ENCODE measurements at regions not wholly inside any gene's neighbourhood (a gene's known extent, or its start where the extent isn't known, plus 50 kb on each side); places are given as distances from the start of the nearest gene placed in this dataset.
A peak's percentile ranks its signal among the peaks of the same experiment; 100 is the strongest.

DNA sequence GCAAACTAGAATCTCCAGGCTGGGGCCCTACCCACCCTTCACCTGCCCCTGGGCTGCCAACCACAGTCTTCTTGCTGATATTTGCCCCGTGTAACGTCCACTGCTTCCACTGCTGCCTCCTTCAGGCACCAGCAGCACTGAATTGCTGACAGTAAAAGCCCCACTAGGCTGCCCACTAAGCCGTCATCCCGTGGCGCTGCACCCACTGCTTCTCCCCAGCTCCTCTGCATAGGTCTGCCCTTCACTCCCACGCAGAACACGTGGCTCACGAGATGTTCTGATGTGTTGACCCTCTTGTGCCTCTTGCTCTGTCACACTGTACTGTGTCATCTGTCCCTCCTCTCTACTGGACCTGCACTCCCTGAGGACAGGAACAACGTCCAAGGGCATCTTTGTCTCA is 86.3 kb upstream of the HIVEP1 start:
- no peak for DNase-seq (ENCODE audit: low read depth)

DNA sequence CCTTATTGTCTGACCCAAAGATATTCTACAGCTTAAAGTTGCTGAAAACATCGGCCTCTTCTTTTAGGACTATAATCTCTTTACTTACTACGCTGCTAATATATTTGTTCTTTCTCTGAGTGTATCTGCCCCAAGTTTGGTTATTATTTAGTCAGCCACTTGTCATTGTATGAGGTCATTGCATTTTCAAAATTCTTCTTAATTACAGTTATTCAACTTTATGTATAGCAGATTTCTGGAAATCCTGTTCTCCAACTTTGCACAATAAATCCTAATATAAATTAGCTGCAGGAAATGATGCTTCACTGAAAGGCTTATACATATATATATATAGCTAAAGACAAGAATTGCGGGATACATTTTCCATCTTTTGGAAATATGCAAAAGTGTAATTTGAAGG is 88.5 kb upstream of the HIVEP1 start:
- no peak for DNase-seq (ENCODE audit: low read depth)

DNA sequence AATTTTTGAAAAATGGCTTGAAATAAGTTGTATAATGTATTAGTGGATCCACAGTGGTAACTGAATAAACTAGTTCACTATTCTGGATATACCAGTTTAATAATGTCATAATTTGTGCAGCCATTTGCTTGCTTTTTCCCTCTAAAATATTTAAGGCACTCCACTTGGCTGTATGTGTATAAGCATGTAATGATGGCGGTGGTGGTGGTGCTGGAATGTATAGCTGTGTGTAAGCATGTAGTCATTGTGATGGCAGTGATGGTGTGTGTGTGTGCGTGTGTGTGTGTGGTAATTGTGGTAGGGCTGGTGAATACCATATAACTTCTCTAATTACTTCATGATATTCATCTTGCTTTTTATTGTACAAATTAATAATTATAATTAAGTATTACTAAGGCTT is 89.2 kb upstream of the HIVEP1 start:
- DNase-seq (ENCODE audit: low read depth), result no peak

DNA sequence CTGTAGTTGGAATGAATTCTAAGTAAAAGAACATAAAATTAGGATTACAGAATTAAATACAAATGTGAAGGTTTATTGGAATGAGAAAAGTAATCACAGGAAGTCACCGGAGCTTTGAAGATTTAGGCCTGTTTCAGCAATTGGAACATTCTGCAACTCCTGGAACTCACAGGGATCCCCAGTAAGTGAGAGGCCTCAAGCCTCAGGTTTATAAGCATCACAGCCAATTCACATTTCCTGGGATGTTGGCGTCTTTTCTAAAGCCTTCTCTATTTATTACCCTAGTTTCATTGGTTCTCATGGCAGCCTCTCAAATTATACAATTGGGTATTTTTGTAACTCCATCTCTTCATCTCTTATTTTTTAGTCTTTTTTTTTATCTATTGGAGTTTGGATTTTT is 90.4 kb upstream of the HIVEP1 start:
- DNase-seq (ENCODE audit: low read depth), result no peak

DNA sequence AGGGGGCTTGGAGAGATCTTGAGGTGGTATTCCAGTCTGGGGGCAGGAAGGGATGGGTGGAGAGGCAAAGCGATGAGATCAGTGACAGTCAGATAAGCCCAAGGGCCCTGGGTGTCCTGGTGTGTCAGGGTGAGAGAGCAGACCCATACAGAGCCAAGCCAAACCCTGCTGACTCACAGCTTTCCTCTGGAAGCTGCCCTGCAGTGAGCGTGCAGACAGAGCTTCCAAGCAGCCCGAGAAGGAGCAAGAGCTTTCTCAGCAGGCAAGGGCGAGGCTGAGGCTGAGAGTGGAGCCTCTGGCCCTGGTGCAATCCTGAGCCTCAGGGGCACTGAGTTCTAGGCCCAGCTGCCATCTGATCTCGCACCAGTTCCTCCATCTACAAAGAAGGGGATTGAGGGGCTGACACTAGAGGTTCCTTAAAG is 91.1 kb upstream of the HIVEP1 start:
- DNase-seq (ENCODE audit: low read depth), result peak; percentile 89

DNA sequence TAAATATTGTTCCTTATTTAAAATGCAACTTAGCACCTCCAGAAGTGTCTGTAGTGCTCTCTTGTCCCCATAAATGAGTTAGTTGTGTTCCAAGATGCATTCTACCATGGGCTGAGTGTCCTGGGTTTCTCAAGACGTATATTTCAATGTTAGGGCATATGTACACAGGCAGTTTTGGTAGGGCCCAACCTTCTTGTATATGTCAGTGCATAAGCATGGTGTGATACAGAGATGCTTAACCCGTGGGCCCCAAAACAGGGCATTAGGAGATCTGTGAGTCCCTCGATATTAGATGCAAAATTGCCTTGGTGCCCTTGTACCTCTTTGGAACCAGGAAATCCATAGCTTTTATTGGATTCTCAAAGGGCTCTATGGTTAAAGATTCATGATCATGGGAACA is 91.5 kb upstream of the HIVEP1 start:
- DNase-seq (ENCODE audit: low read depth), result no peak

DNA sequence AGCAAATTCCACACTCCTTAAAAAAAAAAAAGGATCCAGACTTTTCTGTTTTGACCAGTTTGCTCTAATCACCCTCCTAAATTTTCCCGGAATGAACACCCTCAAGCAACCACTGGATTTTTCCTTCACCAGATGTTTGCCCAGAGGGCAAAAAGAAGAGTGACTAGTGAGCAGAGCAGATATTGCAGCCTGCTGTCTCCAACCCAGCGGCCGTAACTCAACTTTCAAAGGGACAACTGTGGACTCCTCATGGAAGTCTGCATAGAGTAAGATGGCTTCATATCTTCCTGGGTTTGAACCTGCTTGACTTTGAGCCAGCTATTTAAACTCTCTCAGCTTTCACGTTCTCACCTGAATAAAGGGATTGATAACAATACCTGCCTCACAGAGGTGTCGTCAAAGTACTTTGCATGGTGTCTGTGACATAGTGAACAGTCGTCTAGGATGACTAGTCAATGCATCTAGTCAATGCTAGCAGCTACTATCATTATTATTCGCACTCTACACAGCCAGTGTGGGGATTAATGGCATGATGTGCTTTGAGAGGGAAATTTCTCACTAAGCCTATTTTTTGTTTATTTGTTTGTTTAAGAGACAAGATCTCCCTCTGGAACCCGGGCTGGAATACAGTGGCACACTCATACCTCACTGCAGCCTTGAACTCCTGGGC is 92.2 kb upstream of the HIVEP1 start:
- DNase-seq (ENCODE audit: low read depth), result no peak

DNA sequence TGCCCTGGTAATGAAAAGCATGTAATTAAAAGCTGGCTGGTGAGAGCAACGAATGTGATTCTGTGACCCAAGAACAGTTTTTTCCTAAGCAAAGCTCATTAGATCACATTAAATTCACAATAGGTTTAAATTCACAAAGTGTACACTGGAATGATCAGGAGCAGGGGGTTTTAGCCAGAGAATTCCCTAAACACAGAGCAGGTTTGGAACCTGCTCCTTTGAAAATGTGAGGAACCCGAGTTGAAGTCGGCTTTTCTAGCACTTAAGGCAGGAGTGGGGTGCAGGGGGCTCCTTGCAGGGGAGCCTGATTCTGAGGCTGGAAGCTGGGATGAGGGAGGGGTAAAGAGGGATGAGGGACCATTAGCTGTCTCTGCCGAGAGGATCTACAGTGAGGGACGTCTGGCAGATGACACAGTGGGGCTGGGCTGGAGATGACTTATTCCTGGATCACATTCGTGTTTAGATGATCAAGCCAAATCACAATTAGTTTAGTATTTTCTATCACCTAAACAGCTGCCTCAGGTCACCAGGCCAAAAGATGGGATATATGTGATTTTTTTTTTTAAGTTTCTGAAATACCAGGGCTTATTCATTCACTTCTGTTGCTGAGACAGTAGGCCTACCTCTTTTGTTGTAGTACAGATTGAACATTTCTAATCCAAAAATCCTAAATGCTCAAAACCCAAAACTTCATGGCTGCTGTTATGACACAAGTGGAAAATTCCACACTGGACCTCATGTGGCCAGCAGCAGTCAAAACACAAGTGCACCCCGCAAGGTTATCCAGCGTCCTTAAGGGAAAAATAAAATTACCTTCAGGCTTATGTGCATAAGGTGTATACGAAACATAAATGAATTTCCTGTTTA is 93.1 kb upstream of the HIVEP1 start:
- no peak for DNase-seq (ENCODE audit: low read depth)

DNA sequence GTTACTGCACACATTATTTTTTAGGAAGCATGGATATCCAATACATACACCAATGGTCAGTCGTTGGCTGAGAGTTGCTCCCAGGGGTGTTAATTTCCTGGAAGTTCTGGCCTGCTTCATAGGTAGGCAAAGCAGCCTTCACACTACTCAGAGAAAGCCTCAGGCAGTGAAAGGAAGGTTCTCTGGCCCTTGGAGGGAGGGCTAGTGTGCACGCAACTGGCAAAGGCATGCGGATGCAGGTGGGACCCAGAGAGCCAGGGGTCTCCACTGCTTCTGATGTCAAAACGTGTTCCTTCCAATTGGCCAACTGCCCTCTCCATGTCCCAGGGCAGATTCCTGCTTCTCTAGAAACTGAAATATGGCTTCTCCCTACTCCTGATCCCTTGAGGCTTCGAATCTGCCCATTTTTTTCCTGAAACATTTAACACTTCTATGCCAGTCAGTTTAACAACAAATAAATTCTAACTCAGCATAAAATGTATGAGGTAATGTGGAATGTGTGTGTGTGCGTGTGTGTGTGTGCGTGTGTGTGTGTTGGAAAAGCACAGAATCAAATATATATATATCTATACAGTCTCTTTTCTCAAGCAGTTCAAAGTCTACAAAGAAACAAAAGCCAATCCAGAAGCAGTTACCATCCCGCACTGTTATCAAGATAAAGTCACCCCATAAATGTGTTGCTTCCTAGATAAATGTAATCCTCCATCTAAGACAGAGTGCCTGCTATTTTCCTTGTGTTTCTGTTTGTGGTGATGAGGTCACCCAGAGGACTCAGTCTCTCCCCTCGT is 94.0 kb upstream of the HIVEP1 start:
- DNase-seq (ENCODE audit: low read depth), result peak; percentile 79

DNA sequence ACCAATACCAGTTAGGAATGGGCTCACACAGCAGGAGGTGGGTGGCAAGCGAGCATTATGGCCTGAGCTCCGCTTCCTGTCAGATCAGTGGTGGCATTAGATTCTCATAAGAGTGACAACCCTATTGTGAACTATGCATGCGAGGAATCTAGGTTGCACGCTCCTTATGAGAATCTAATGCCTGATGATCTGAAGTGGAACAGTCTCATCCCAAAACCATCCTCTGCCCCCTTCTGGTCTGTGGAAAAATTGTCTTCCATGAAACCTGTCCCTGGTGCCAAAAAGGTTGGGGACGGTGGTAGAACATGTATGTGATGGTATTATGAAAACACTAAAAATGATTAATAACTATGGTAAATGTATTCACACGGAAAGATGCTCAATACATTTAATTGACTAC is 99.7 kb upstream of the HIVEP1 start:
- no peak for DNase-seq (ENCODE audit: low read depth)

DNA sequence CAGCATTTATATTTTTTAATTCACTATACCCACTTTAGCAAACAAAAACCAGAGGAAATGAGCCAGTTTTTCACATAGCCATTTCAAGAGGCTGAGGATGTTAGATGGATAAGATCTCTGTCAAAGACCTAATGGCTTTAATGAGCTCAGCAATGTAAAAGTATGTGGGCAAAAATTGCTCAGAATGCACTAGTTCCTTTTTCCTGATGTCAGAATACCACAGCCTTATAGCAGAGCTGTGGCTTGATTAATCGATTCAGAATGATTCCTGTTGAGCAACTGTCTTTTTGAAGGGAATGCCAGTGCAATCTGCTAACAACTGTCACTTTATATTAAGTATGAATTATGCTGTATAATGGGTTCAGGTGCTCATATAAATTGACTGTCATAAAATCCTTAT is 100.6 kb upstream of the HIVEP1 start:
- DNase-seq (ENCODE audit: low read depth), result peak; percentile 45

DNA sequence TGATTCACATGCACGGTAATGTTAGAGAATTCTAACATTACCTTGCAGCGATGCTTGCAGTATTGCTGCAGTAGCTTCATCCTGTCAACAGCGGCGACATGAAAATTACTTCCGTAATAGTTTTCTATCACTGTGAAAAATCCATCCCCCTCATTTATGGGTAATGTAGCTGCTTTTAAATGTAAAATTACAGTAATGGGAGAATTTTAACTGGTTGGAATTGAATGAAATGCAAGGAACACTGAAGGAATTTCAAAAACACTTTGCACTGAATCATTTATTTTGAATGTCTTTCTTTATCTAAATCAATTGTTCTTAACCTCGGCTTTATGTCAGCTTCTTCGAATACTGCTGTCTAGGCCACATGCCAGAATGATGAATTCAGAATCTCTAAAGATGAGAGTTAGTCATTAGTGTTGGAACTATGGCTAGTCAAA is 102.4 kb upstream of the HIVEP1 start:
- DNase-seq (ENCODE audit: low read depth), result peak; percentile 51

DNA sequence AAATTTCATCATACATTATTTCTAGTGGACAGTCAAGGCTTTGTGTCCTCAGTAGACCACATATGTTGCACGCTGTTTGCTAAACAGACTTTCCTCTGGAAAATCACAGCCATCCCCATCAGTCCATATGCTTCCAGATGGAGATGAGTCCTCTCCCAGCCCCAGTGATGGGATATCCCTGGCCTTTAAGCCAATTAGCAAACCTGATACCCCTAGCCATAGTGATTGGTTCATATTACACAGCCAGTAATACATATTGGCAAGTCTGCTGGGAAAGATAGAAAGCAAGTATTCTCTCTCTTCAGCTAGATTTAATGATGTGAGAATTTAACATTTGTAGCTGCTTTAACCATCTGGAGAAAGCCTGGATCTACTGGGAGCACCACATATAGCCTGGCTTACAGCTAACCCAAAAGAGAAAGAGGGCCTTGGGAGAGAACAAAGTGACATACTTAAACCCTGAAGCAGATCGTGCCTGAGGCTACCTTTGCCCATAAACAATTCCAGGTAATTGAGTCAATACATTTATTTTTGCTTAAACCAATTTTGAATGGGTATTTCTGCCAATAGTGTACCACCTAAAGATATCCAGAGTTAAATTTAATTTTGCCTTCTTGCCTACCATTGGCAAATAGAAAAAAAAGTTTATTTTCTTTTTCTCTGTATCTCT is 103.5 kb upstream of the HIVEP1 start:
- no peak for DNase-seq (ENCODE audit: low read depth)

DNA sequence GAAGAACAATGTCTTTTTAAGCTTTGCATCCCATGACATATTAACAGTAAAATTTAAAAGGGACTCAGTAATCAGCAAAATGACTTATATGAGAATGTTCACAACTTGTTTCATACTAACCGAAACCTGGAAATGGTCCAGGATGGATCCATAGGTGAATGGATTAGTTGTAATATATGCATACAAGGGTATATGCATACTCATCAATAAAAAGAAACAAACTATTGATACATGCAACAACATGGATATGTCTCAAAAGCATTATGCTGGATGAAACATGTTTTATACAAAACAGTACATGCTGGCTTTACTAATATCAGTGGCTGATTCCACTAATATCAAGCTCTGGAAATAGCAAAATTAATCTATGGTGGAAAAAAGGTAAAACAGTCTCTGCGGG is 108.5 kb upstream of the HIVEP1 start:
- DNase-seq (ENCODE audit: low read depth), result no peak

DNA sequence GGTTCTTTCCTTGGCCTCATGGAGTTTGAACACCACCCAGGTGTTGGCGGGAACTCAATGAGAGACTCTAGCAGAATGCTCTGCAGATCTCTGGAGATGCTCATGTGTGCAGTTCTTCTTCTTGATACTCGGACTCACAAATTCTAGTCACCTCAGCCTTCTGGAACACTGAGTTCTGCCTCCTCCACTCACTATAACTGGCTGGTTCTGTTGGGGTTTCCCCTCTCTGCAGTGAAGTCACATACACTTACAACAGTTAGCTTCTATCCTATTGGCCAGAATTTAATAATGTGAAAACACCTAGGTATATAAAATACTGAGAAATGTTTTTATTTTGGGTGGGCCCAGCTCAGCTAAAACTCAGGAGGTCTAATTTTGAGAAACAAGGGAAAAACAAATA is 109.6 kb upstream of the HIVEP1 start:
- DNase-seq (ENCODE audit: low read depth), result no peak

DNA sequence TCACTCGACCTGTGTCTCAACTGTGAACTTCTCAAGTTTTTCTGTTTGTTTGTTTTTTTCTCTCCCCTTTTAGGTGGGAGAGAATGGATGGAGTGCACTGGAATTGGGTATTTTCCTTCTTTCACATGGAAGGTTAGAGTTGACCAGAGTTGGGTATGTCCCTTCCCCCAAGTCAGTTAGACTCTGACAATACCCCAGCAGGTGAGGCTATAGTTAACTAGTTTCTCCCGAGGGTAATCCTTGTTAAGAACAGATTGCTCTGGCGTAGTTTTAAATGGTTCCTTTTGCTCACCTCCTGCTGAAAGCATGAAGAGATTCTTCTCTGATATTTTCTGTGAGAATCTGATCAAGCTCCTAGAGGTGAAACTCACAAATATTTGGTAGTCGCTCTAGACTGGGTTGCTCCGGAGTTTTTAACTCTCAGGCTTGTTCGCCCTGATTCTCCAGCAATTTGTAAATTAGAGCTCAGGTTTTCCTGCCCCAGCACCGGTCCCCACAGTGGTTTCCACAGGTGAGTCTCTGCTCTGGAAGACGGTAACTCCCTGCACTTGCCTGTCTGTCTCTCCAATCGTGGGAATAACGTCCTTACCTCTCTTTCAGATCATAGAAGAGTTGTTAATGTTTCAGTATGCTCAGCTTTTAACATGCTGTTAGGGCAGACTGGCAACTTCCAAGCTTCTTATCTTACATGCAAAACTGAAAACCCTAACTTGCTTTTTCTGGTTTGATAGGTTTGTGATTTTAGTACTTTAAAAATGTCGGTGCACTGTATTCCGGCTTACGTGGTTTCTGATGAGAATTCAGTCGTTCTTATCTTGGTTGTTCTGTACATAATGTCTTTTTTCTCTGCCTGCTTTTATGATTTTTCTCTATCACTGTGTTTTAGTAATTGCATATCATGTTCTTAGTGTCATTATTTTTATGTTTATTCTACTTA is 111.2 kb upstream of the HIVEP1 start:
- DNase-seq (ENCODE audit: low read depth), result no peak

DNA sequence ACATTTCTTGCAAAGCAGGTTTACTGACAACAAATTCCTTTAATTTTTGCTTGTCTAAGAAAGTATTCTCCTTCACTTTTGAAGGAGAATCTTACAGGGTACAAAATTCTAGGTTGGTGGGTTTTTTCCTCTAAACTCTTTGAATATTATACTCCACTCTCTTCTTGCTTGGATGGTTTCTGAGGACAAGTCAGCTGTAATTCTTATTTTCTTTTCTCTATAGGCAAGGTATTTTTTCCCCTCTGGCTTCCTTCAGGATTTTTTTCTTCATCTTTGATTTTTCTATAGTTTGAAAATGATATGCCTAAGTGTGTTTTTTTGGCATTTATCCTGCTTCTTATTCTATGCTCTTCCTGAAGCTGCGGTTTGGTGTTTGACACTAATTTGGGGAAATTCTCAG is 112.5 kb upstream of the HIVEP1 start:
- no peak for DNase-seq (ENCODE audit: low read depth)

DNA sequence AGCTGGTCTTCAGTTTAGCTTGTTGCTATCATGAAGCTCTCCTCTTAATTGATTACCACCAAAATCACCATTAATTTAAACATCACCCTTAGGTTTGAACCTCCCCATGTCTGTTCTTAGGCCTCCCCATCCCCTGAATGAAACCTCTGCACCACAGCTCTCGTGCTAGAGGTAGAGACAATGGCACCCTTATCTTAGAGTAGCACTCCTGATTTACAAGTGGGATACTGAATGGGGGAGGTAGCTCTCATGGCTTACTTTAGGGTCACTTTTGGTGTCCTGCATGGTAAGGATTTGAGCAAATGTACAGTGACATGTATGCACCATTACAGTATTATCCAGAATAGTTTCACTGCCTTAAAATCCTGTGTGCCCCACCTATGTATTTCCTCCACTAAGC is 115.6 kb upstream of the ADTRP start:
- DNase-seq (ENCODE audit: low read depth), result no peak

DNA sequence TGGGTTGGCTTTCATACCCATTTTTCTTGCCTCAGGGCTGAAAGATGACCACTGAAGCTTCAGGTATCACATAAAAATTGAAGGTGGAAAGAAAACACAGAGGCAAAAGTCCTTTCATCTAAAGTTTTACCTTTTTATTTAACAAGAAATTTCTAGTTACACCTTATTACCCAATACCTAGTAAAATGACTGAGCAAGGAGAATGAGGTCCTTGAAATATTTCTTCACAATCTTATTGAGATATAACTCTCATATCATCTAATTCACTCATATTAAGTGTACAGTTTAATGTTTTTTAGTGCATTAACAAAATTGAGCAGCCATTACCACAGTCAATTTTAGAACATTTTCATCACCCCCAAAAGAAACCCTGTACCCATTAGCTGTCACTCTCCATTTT is 112.9 kb upstream of the ADTRP start:
- DNase-seq (ENCODE audit: low read depth), result no peak

DNA sequence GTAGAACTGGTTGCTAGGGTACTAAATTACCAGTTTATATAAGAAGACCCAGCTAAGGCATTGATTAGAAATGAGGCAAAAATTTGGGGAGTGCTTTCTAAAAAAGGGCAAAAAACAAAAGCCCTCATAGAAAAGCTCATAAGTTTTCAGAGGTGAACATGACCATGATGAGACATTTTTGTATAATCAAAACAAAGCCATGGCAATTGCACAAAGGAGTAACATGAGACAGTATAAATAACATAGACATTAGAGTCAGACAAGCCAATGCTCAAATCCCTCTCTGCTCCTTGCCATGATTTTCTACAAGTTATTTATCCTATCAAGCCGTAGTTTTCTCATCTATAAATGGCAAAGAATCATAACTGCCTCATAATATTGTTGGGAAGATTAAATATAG is 112.2 kb upstream of the ADTRP start:
- DNase-seq (ENCODE audit: low read depth), result no peak

DNA sequence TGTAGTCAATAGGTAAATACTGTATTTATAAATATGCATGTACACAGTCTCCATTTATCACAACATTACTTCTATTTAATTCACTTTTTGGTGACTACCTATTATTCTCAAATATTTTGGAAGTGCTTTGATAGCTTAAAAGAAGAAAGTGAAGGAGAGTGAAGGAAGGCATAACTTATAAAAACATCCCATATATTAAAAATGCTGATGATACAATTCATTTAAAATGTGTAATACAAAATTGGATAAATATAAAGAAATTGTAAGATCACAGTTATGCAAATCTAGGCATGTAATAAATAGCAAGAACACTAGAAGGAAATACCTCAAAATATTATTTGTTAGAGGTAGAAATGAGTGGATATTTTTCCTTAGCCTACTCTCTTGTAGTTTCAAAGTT is 111.6 kb upstream of the ADTRP start:
- no peak for DNase-seq (ENCODE audit: low read depth)
